ENCODE measurements at regions not wholly inside any gene's neighbourhood (a gene's known extent, or its start where the extent isn't known, plus 50 kb on each side); places are given as distances from the start of the nearest gene placed in this dataset.

GRCh38 chr10:55404094-55404493 lies 603.1 kb upstream of the PCDH15 start (continued):
- no peak for TF ChIP-seq CHD7 (IDR thresholded peaks at IDR 0.05; ENCODE audit: insufficient replicate concordance, low read length)
- TF ChIP-seq MAFK (IDR thresholded peaks at IDR 0.05; ENCODE audit: low read depth, low read length): no peak
- TF ChIP-seq SUZ12 (IDR thresholded peaks at IDR 0.05; ENCODE audit: low read length): no peak
- no peak for TF ChIP-seq SP4 (IDR thresholded peaks at IDR 0.05; ENCODE audit: low read length)
- no peak for TF ChIP-seq JUND (IDR thresholded peaks at IDR 0.05; ENCODE audit: low read length)
- TF ChIP-seq SIN3A (conservative IDR thresholded peaks at IDR 0.05 in 1 of 2, IDR thresholded peaks at IDR 0.05 in 1 of 2; ENCODE audit: low read depth in 1 of 2, low read length in 2 of 2): no peak

All from H1 (cell line).